Tibial nerve (tissue), 4 donors: ENCODE measurements at regions not wholly inside any gene's neighbourhood (a gene's known extent, or its start where the extent isn't known, plus 50 kb on each side); places are given as distances from the start of the nearest gene placed in this dataset.

Experiments used
- EP300 ChIP-seq, 2 donors: sonication (generic); formaldehyde crosslinking; IDR thresholded peaks; one replicate each; pipeline ENCODE4 v1.6.1; 2017; ENCODE audit warnings: antibody characterized with exemption in 2 of 2, mild to moderate bottlenecking in 1 of 2
- POLR2A ChIP-seq, 2 donors: fragments of 450-650 bp; IDR thresholded peaks; one replicate each; pipeline ENCODE4 v1.6.1; 2017; ENCODE audit warnings: antibody characterized with exemption in 2 of 2, mild to moderate bottlenecking in 2 of 2, moderate library complexity in 2 of 2
- TF ChIP-seq, protein P1 (sequence below), 5 experiments: fragments of 200-600 bp in 3 of 5; fragments of 450-650 bp in 2 of 5; sonication (generic) in 3 of 5; IDR thresholded peaks; one replicate each; pipeline ENCODE4 v1.5.1; 2016 to 2019; ENCODE audit warnings: antibody characterized with exemption in 5 of 5, mild to moderate bottlenecking in 3 of 5, moderate library complexity in 2 of 5

GRCh38 chr13:40125336-40125735, 469.9 kb downstream of the COG6 start:
- no peak for TF ChIP-seq POLR2A (IDR thresholded peaks at IDR 0.05)
- no peak for TF ChIP-seq EP300 (IDR thresholded peaks at IDR 0.05)
- TF ChIP-seq, protein P1, sequence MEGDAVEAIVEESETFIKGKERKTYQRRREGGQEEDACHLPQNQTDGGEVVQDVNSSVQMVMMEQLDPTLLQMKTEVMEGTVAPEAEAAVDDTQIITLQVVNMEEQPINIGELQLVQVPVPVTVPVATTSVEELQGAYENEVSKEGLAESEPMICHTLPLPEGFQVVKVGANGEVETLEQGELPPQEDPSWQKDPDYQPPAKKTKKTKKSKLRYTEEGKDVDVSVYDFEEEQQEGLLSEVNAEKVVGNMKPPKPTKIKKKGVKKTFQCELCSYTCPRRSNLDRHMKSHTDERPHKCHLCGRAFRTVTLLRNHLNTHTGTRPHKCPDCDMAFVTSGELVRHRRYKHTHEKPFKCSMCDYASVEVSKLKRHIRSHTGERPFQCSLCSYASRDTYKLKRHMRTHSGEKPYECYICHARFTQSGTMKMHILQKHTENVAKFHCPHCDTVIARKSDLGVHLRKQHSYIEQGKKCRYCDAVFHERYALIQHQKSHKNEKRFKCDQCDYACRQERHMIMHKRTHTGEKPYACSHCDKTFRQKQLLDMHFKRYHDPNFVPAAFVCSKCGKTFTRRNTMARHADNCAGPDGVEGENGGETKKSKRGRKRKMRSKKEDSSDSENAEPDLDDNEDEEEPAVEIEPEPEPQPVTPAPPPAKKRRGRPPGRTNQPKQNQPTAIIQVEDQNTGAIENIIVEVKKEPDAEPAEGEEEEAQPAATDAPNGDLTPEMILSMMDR (IDR thresholded peaks at IDR 0.05) = no peak
